GM21360 (cell line): ENCODE measurements at regions not wholly inside any gene's neighbourhood (a gene's known extent, or its start where the extent isn't known, plus 50 kb on each side); places are given as distances from the start of the nearest gene placed in this dataset.

Experiments used
- ATAC-seq: cut with Tn5 transposase; IDR thresholded peaks from one replicate; pipeline ENCODE4 v1.9.1; 2021; ENCODE audit warnings: mild to moderate bottlenecking, moderate library complexity; ENCODE audit not compliant: unreplicated experiment

GRCh38 chr10:106213493-106213892 is 951.0 kb downstream of the SORCS1 start:
- ATAC-seq: no peak

- no peak for ATAC-seq
Measured at GRCh38 chr10:106198275-106198674, 966.2 kb downstream of the SORCS1 start.

GRCh38 chr10:106189292-106189691 is 975.2 kb downstream of the SORCS1 start:
- ATAC-seq: no peak

GRCh38 chr10:106185951-106186350 is 978.6 kb downstream of the SORCS1 start:
- ATAC-seq: no peak

GRCh38 chr10:106183041-106183440 is 981.5 kb downstream of the SORCS1 start:
- no peak for ATAC-seq

- no peak for ATAC-seq
Measured at GRCh38 chr10:106182542-106182941, 982.0 kb downstream of the SORCS1 start.

GRCh38 chr10:106181501-106181900 is 983.0 kb downstream of the SORCS1 start:
- no peak for ATAC-seq

- ATAC-seq: no peak
Measured at GRCh38 chr10:106179430-106179829, 985.1 kb downstream of the SORCS1 start.

GRCh38 chr10:106175760-106176377 is 988.6 kb downstream of the SORCS1 start:
- no peak for ATAC-seq

- ATAC-seq: no peak
Measured at GRCh38 chr10:106173838-106174237, 990.7 kb downstream of the SORCS1 start.

GRCh38 chr10:106169241-106169640 is 995.3 kb downstream of the SORCS1 start:
- ATAC-seq: no peak

- no peak for ATAC-seq
Measured at GRCh38 chr10:106167946-106168345, 996.6 kb downstream of the SORCS1 start.

- ATAC-seq: no peak
Measured at GRCh38 chr10:106158241-106158640, 1006.3 kb downstream of the SORCS1 start.

- ATAC-seq: no peak
Measured at GRCh38 chr10:106147021-106147420, 1017.5 kb downstream of the SORCS1 start.

- no peak for ATAC-seq
Measured at GRCh38 chr10:106139915-106140314, 1024.6 kb downstream of the SORCS1 start.

- no peak for ATAC-seq
Measured at GRCh38 chr10:106136175-106136574, 1028.3 kb downstream of the SORCS1 start.

- no peak for ATAC-seq
Measured at GRCh38 chr10:106134326-106135000, 1030.0 kb downstream of the SORCS1 start.

GRCh38 chr10:106133451-106133850 is 1031.1 kb downstream of the SORCS1 start:
- ATAC-seq: no peak

GRCh38 chr10:106132956-106133355 is 1031.5 kb downstream of the SORCS1 start:
- ATAC-seq: no peak

- no peak for ATAC-seq
Measured at GRCh38 chr10:106114656-106115186, 1049.8 kb downstream of the SORCS1 start.

GRCh38 chr10:106111246-106111645 is 1053.3 kb downstream of the SORCS1 start:
- ATAC-seq: no peak

GRCh38 chr10:106107706-106108105 is 1056.8 kb downstream of the SORCS1 start:
- ATAC-seq: no peak
